Large intestine (tissue), 3 donors: ENCODE measurements at regions not wholly inside any gene's neighbourhood (a gene's known extent, or its start where the extent isn't known, plus 50 kb on each side); places are given as distances from the start of the nearest gene placed in this dataset.
A peak's percentile ranks its signal among the peaks of the same experiment; 100 is the strongest.

Experiments
- DNase-seq, 2 donors: peaks; one replicate each; pipeline versions ENCODE4 v3.0.0 to v3.0.0-alpha.2; 2013
- H3K27ac ChIP-seq: one replicate; pipeline ENCODE4 v1.5.1; 2013; ENCODE audit warnings: low read length
- H3K27me3 ChIP-seq: 2 replicates; pipeline ENCODE4 v1.6.1; 2013; ENCODE audit warnings: low read length; ENCODE audit not compliant: control insufficient read depth, insufficient read depth
- H3K36me3 ChIP-seq: 2 replicates; pipeline ENCODE4 v1.6.1; 2013; ENCODE audit warnings: low read length; ENCODE audit not compliant: control insufficient read depth, insufficient read depth
- H3K4me1 ChIP-seq: one replicate; pipeline ENCODE4 v1.6.1; 2013; ENCODE audit warnings: low read length; ENCODE audit not compliant: control insufficient read depth, insufficient read depth
- H3K4me3 ChIP-seq: one replicate; pipeline ENCODE4 v1.5.1; 2013; ENCODE audit warnings: low read length
- H3K9me3 ChIP-seq: one replicate; pipeline ENCODE4 v1.6.1; 2013; ENCODE audit warnings: mild to moderate bottlenecking, low read depth, low read length, moderate library complexity; ENCODE audit not compliant: control insufficient read depth
- WGBS: methylation state at CpG from one replicate; pipeline ENCODE4 v1.1.5; 2013; ENCODE audit warnings: low lambda C conversion rate; ENCODE audit not compliant: insufficient coverage; 5-methylcytosine and 5-hydroxymethylcytosine counted together

- no peak overlapping the region for H3K4me3 ChIP-seq
- WGBS = 70% methylated on average over 1 of the region's 2 CpGs
- no peaks in the 10 kb centered on the region for H3K4me1 ChIP-seq
- no peaks in the 10 kb centered on the region for H3K27me3 ChIP-seq
- H3K9me3 ChIP-seq = no peaks in the 10 kb centered on the region
- no peaks in the 10 kb centered on the region for H3K36me3 ChIP-seq
- H3K27ac ChIP-seq = no peak overlapping the region
- no peak for DNase-seq
Observed at GRCh38 chr6:113047932-113048331, 700.8 kb downstream of the RFPL4B start.

- 100% methylated on average over 2 of the region's 3 CpGs for WGBS
- Histone ChIP-seq H3K4me1 (no peaks in the 10 kb centered on the region), H3K4me3 (no peak overlapping the region), H3K9me3 (no peaks in the 10 kb centered on the region), H3K27me3 (no peaks in the 10 kb centered on the region), H3K36me3 (no peaks in the 10 kb centered on the region), H3K27ac (no peak overlapping the region)
- DNase-seq = no peak
Observed at GRCh38 chr6:113048741-113049140, 701.6 kb downstream of the RFPL4B start.

- Histone ChIP-seq H3K36me3 (no peaks in the 10 kb centered on the region), H3K27ac (no peak overlapping the region), H3K4me3 (no peak overlapping the region), H3K4me1 (no peaks in the 10 kb centered on the region), H3K9me3 (no peaks in the 10 kb centered on the region), H3K27me3 (no peaks in the 10 kb centered on the region)
- no peak for DNase-seq
- WGBS = no CpG with 5 or more reads among the region's 2 CpGs
Observed at GRCh38 chr6:113049190-113049589, 702.1 kb downstream of the RFPL4B start.

- no peak for DNase-seq
- Histone ChIP-seq H3K27me3 (no peaks in the 10 kb centered on the region), H3K27ac (no peak overlapping the region), H3K36me3 (no peaks in the 10 kb centered on the region), H3K9me3 (no peaks in the 10 kb centered on the region), H3K4me1 (no peaks in the 10 kb centered on the region), H3K4me3 (no peak overlapping the region)
- 58% methylated on average over 5 of the region's 6 CpGs for WGBS
Observed at GRCh38 chr6:113050010-113050858, 703.1 kb downstream of the RFPL4B start.

- Histone ChIP-seq H3K4me3 (no peak overlapping the region), H3K36me3 (no peaks in the 10 kb centered on the region), H3K27ac (no peak overlapping the region), H3K9me3 (no peaks in the 10 kb centered on the region), H3K4me1 (no peaks in the 10 kb centered on the region), H3K27me3 (no peaks in the 10 kb centered on the region)
- WGBS = 40% methylated on average over 1 of the region's 5 CpGs
- DNase-seq = no peak
Observed at GRCh38 chr6:113050979-113051378, 703.8 kb downstream of the RFPL4B start.

GRCh38 chr6:113052506-113052905, 705.4 kb downstream of the RFPL4B start:
- H3K36me3 ChIP-seq = no peaks in the 10 kb centered on the region
- H3K27me3 ChIP-seq = no peaks in the 10 kb centered on the region
- H3K9me3 ChIP-seq = no peaks in the 10 kb centered on the region
- no peak overlapping the region for H3K4me3 ChIP-seq
- no peaks in the 10 kb centered on the region for H3K4me1 ChIP-seq
- H3K27ac ChIP-seq = no peak overlapping the region
- DNase-seq = no peak
- WGBS = no CpG with 5 or more reads among the region's 3 CpGs

- DNase-seq = no peak
- no peaks in the 10 kb centered on the region for H3K36me3 ChIP-seq
- no peak overlapping the region for H3K27ac ChIP-seq
- no peaks in the 10 kb centered on the region for H3K27me3 ChIP-seq
- WGBS = no CpG with 5 or more reads among the region's 3 CpGs
- H3K4me1 ChIP-seq = no peaks in the 10 kb centered on the region
- no peaks in the 10 kb centered on the region for H3K9me3 ChIP-seq
- H3K4me3 ChIP-seq = no peak overlapping the region
Observed at GRCh38 chr6:113055061-113055460, 707.9 kb downstream of the RFPL4B start.

- H3K27ac ChIP-seq = no peak overlapping the region
- H3K4me3 ChIP-seq = no peak overlapping the region
- H3K36me3 ChIP-seq = no peaks in the 10 kb centered on the region
- no peaks in the 10 kb centered on the region for H3K27me3 ChIP-seq
- WGBS = no CpG with 5 or more reads among the region's 1 CpG
- H3K9me3 ChIP-seq = no peaks in the 10 kb centered on the region
- no peak for DNase-seq
- no peaks in the 10 kb centered on the region for H3K4me1 ChIP-seq
Observed at GRCh38 chr6:113055998-113056397, 708.9 kb downstream of the RFPL4B start.

- Histone ChIP-seq H3K27ac (no peak overlapping the region), H3K4me3 (no peak overlapping the region), H3K27me3 (no peaks in the 10 kb centered on the region), H3K4me1 (no peaks in the 10 kb centered on the region), H3K36me3 (no peaks in the 10 kb centered on the region), H3K9me3 (no peaks in the 10 kb centered on the region)
- DNase-seq = no peak
- 75% methylated on average over 1 of the region's 1 CpG for WGBS
Observed at GRCh38 chr6:113057567-113058053, 710.5 kb downstream of the RFPL4B start.

- Histone ChIP-seq H3K36me3 (no peaks in the 10 kb centered on the region), H3K4me1 (no peaks in the 10 kb centered on the region), H3K27ac (no peak overlapping the region), H3K9me3 (no peaks in the 10 kb centered on the region), H3K27me3 (no peaks in the 10 kb centered on the region), H3K4me3 (no peak overlapping the region)
- WGBS = no CpG with 5 or more reads among the region's 2 CpGs
- DNase-seq = no peak
Observed at GRCh38 chr6:113060664-113061063, 713.5 kb downstream of the RFPL4B start.

- Histone ChIP-seq H3K27ac (no peak overlapping the region), H3K36me3 (no peaks in the 10 kb centered on the region), H3K9me3 (no peaks in the 10 kb centered on the region), H3K27me3 (no peaks in the 10 kb centered on the region), H3K4me1 (no peaks in the 10 kb centered on the region), H3K4me3 (no peak overlapping the region)
- DNase-seq = peak; percentile 8 to 29
- 0% methylated on average over 1 of the region's 2 CpGs for WGBS
Observed at GRCh38 chr6:113065611-113066010, 718.5 kb downstream of the RFPL4B start.
